WTC11 (cell line): ENCODE measurements at regions not wholly inside any gene's neighbourhood (a gene's known extent, or its start where the extent isn't known, plus 50 kb on each side); places are given as distances from the start of the nearest gene placed in this dataset.

Experiments used
- ATAC-seq: fragments of 200-7000 bp; cut with Tn5 transposase; 2 replicates; pipeline ENCODE4 v1.10.0; 2021; ENCODE audit warnings: mild to moderate bottlenecking, moderate library complexity
- CTCF ChIA-PET: fragments of 300-600 bp; sonication (Branson Sonifier 250); formaldehyde crosslinking; loops from one replicate; lab custom pipeline; 2021; ENCODE audit warnings: antibody characterized with exemption; lab: Charles Lee
- POLR2A ChIA-PET: fragments of 350-600 bp; sonication (Branson Sonifier 250); formaldehyde crosslinking; loops from one replicate; lab custom pipeline; 2021; ENCODE audit warnings: antibody characterized with exemption; lab: Charles Lee
- DNase-seq: peaks from one replicate; pipeline ENCODE4 v3.0.0; 2021; ENCODE audit warnings: low spot score
- H3K27ac Mint-ChIP-seq: 2 replicates; pipeline ENCODE4 v1.8.0; 2021; ENCODE audit warnings: mixed read lengths
- H3K27me3 Mint-ChIP-seq: 2 replicates; pipeline ENCODE4 v1.8.0; 2021; ENCODE audit warnings: low read depth, mild to moderate bottlenecking, moderate library complexity, mixed read lengths
- H3K36me3 Mint-ChIP-seq: 2 replicates; pipeline ENCODE4 v1.8.0; 2021; ENCODE audit warnings: mixed read lengths
- H3K4me1 Mint-ChIP-seq: 2 replicates; pipeline ENCODE4 v1.8.0; 2022; ENCODE audit warnings: mixed read lengths
- H3K4me3 Mint-ChIP-seq: 2 replicates; pipeline ENCODE4 v1.8.0; 2021; ENCODE audit warnings: mild to moderate bottlenecking, moderate library complexity, mixed read lengths
- H3K9me3 Mint-ChIP-seq: 2 replicates; pipeline ENCODE4 v1.8.0; 2021; ENCODE audit warnings: mixed read lengths
- AFF4 ChIP-seq: sonication (generic); formaldehyde crosslinking; IDR thresholded peaks from 2 replicates; pipeline ENCODE4 v1.8.1; 2023; ENCODE audit warnings: mild to moderate bottlenecking, missing genetic modification reagents, borderline replicate concordance
- ATF6 ChIP-seq: sonication (generic); formaldehyde crosslinking; IDR thresholded peaks from 2 replicates; pipeline ENCODE4 v1.8.1; 2023; ENCODE audit warnings: mild to moderate bottlenecking, missing genetic modification reagents
- CREB1 ChIP-seq: sonication (generic); formaldehyde crosslinking; IDR thresholded peaks from 2 replicates; pipeline ENCODE4 v1.8.0; 2023; ENCODE audit warnings: mild to moderate bottlenecking, missing genetic modification reagents
- ELF4 ChIP-seq: sonication (generic); formaldehyde crosslinking; IDR thresholded peaks from 2 replicates; pipeline ENCODE4 v1.8.1; 2022; ENCODE audit warnings: low read depth, mild to moderate bottlenecking, moderate library complexity, missing genetic modification reagents
- EMX1 ChIP-seq: fragments of 250-450 bp; sonication (Bioruptor Pico); IDR thresholded peaks from 2 replicates; pipeline ENCODE4 v1.8.0; 2021; ENCODE audit warnings: mild to moderate bottlenecking
- ETV6 ChIP-seq: sonication (generic); formaldehyde crosslinking; IDR thresholded peaks from 2 replicates; pipeline ENCODE4 v1.8.1; 2022; ENCODE audit warnings: mild to moderate bottlenecking, missing genetic modification reagents
- FOXP4 ChIP-seq: sonication (generic); formaldehyde crosslinking; IDR thresholded peaks from 2 replicates; pipeline ENCODE4 v1.8.0; 2022; ENCODE audit warnings: mild to moderate bottlenecking, missing genetic modification reagents
- GRHL2 ChIP-seq: fragments of 250-450 bp; sonication (Bioruptor Pico); IDR thresholded peaks from 2 replicates; pipeline ENCODE4 v1.8.0; 2022; ENCODE audit warnings: mild to moderate bottlenecking, moderate library complexity; ENCODE audit not compliant: insufficient replicate concordance, severe bottlenecking
- MYBL2 ChIP-seq: sonication (generic); formaldehyde crosslinking; IDR thresholded peaks from 2 replicates; pipeline ENCODE4 v1.8.1; 2023; ENCODE audit warnings: mild to moderate bottlenecking, moderate library complexity, missing genetic modification reagents
- NFYB ChIP-seq: sonication (generic); formaldehyde crosslinking; conservative IDR thresholded peaks from 2 replicates; pipeline ENCODE4 v1.8.0; 2022; ENCODE audit warnings: low read depth, missing genetic modification reagents
- NR2C2 ChIP-seq: sonication (generic); formaldehyde crosslinking; IDR thresholded peaks from 2 replicates; pipeline ENCODE4 v1.8.0; 2022; ENCODE audit warnings: mild to moderate bottlenecking, missing genetic modification reagents
- SOX15 ChIP-seq: fragments of 250-450 bp; sonication (Bioruptor Pico); IDR thresholded peaks from 2 replicates; pipeline ENCODE4 v1.9.0; 2021; ENCODE audit warnings: mild to moderate bottlenecking
- USF1 ChIP-seq: sonication (generic); formaldehyde crosslinking; IDR thresholded peaks from 2 replicates; pipeline ENCODE4 v1.8.0; 2022; ENCODE audit warnings: mild to moderate bottlenecking, missing genetic modification reagents
- ZBTB21 ChIP-seq: sonication (generic); formaldehyde crosslinking; IDR thresholded peaks from 2 replicates; pipeline ENCODE4 v1.8.1; 2023; ENCODE audit warnings: mild to moderate bottlenecking, missing genetic modification reagents, borderline replicate concordance
- ZNF425 ChIP-seq: fragments of 250-450 bp; sonication (Bioruptor Pico); conservative IDR thresholded peaks from 2 replicates; pipeline ENCODE4 v1.9.0; 2021; ENCODE audit warnings: mild to moderate bottlenecking
- ZNF671 ChIP-seq: fragments of 250-450 bp; sonication (Bioruptor Pico); IDR thresholded peaks from 2 replicates; pipeline ENCODE4 v1.8.0; 2021; ENCODE audit warnings: mild to moderate bottlenecking
- ZSCAN18 ChIP-seq: fragments of 250-450 bp; sonication (Bioruptor Pico); IDR thresholded peaks from 2 replicates; pipeline ENCODE4 v2.1.2; 2022; ENCODE audit warnings: mild to moderate bottlenecking, moderate library complexity

- TF ChIP-seq ATF6 (CRISPR knock-in tag) (no peak), USF1 (no peak), ZNF671 (CRISPR knock-in tag) (no peak), ZNF425 (CRISPR knock-in tag) (no peak), CREB1 (CRISPR knock-in tag) (no peak), ETV6 (CRISPR knock-in tag) (no peak), ZBTB21 (CRISPR knock-in tag) (no peak), GRHL2 (CRISPR knock-in tag) (no peak), SOX15 (CRISPR knock-in tag) (no peak), MYBL2 (CRISPR knock-in tag) (no peak), FOXP4 (CRISPR knock-in tag) (no peak), ELF4 (CRISPR knock-in tag) (no peak), EMX1 (no peak), ZSCAN18 (no peak)
- TF ChIP-seq, all 79 proteins: peak for 0
These were observed 1957.4 kb upstream of the TENM3 start (continued) for GRCh38 chr4:180285796-180286195.

GRCh38 chr4:180292339-180292738, 1950.9 kb upstream of the TENM3 start:
- POLR2A ChIA-PET = no interaction called here
- Mint-ChIP-seq H3K27ac (no peak overlapping the region), H3K36me3 (no peaks in the 10 kb centered on the region), H3K4me3 (no peak overlapping the region), H3K4me1 (no peaks in the 10 kb centered on the region), H3K27me3 (no peaks in the 10 kb centered on the region), H3K9me3 (peaks cover 10% of the 10 kb centered on the region)
- DNase-seq (no peak), ATAC-seq (no peak)
- CTCF ChIA-PET = no interaction called here
- no peak for TF ChIP-seq ZNF671 (CRISPR knock-in tag)
- no peak for TF ChIP-seq FOXP4 (CRISPR knock-in tag)
- TF ChIP-seq AFF4 (CRISPR knock-in tag) = no peak
- TF ChIP-seq NFYB = no peak
- no peak for TF ChIP-seq ATF6 (CRISPR knock-in tag)
- no peak for TF ChIP-seq NR2C2 (CRISPR knock-in tag)
